HTR-8/SVneo (cell line): ENCODE measurements at regions not wholly inside any gene's neighbourhood (a gene's known extent, or its start where the extent isn't known, plus 50 kb on each side); places are given as distances from the start of the nearest gene placed in this dataset.
A peak's percentile ranks its signal among the peaks of the same experiment; 100 is the strongest.
"Not testable (repeated sequence)": the region's sequence is repeated elsewhere in the genome, so short reads cannot be mapped to it uniquely, and the experiment has no call there.

ENCODE experiments used
- DNase-seq: peaks from one replicate; pipeline ENCODE4 v3.0.0; 2011; ENCODE audit warnings: low spot score, mixed read lengths; ENCODE audit not compliant: insufficient read length
- FAIRE-seq: peaks from 2 replicates; lab custom pipeline; 2011; peaks lifted over from hg19 to GRCh38; lab: Jason Lieb, UNC

- DNase-seq (no peak), FAIRE-seq (no peak)
Measured at GRCh38 chr13:27327633-27328032, 57.0 kb downstream of the RASL11A start.

GRCh38 chr13:27329210-27329609 lies 58.6 kb downstream of the RASL11A start:
- no peak for FAIRE-seq

GRCh38 chr13:27334774-27335435 lies 64.3 kb downstream of the RASL11A start:
- DNase-seq = no peak
- FAIRE-seq = no peak

More at GRCh38 chr13:27329210-27329609, 58.6 kb downstream of the RASL11A start:
- no peak for DNase-seq

GRCh38 chr13:27336014-27336673 lies 65.5 kb downstream of the RASL11A start:
- FAIRE-seq = no peak
- DNase-seq = no peak

GRCh38 chr13:27338207-27338606 lies 67.6 kb downstream of the RASL11A start:
- peak; percentile 73 for FAIRE-seq
- no peak for DNase-seq

GRCh38 chr13:27338816-27339215 lies 68.2 kb downstream of the RASL11A start:
- FAIRE-seq (no peak), DNase-seq (no peak)

- FAIRE-seq = no peak
- no peak for DNase-seq
Measured at GRCh38 chr13:27339299-27339698, 68.7 kb downstream of the RASL11A start.

- DNase-seq = no peak
Measured at GRCh38 chr13:27341616-27342015, 71.0 kb downstream of the RASL11A start.

GRCh38 chr13:27347211-27347772 lies 76.7 kb downstream of the RASL11A start:
- no peak for DNase-seq
- no peak for FAIRE-seq

More at GRCh38 chr13:27341616-27342015, 71.0 kb downstream of the RASL11A start:
- FAIRE-seq = no peak

GRCh38 chr13:27348461-27348860 lies 76.0 kb upstream of the GTF3A start:
- DNase-seq (no peak), FAIRE-seq (no peak)

GRCh38 chr13:27349458-27349857 lies 75.0 kb upstream of the GTF3A start:
- no peak for FAIRE-seq
- no peak for DNase-seq

GRCh38 chr13:27350825-27351224 lies 73.6 kb upstream of the GTF3A start:
- not testable (repeated sequence) for DNase-seq, FAIRE-seq

- DNase-seq (no peak), FAIRE-seq (no peak)
Measured at GRCh38 chr13:27352698-27353097, 71.7 kb upstream of the GTF3A start.

- FAIRE-seq = no peak
- peak; percentile 30 for DNase-seq
Measured at GRCh38 chr13:27353166-27353583, 71.2 kb upstream of the GTF3A start.

- FAIRE-seq = no peak
- DNase-seq = no peak
Measured at GRCh38 chr13:27353708-27354107, 70.7 kb upstream of the GTF3A start.

- no peak for FAIRE-seq
Measured at GRCh38 chr13:27354379-27354778, 70.0 kb upstream of the GTF3A start.

GRCh38 chr13:27355894-27356293 lies 68.5 kb upstream of the GTF3A start:
- FAIRE-seq (no peak), DNase-seq (no peak)

More at GRCh38 chr13:27354379-27354778, 70.0 kb upstream of the GTF3A start:
- DNase-seq = no peak

GRCh38 chr13:27358420-27358819 lies 66.0 kb upstream of the GTF3A start:
- FAIRE-seq (no peak), DNase-seq (no peak)

GRCh38 chr13:27359199-27359821 lies 65.1 kb upstream of the GTF3A start:
- FAIRE-seq (no peak), DNase-seq (peak; percentile 66)

- DNase-seq = no peak
- FAIRE-seq = no peak
Measured at GRCh38 chr13:27360562-27360961, 63.9 kb upstream of the GTF3A start.
